CD4-positive, CD25-positive, alpha-beta regulatory T cell (primary cell): ENCODE measurements at regions not wholly inside any gene's neighbourhood (a gene's known extent, or its start where the extent isn't known, plus 50 kb on each side); places are given as distances from the start of the nearest gene placed in this dataset.

Source experiments
- ATAC-seq, 2 donors: fragments of 150-1000 bp; cut with Tn5 transposase; one replicate each; pipeline ENCODE4 v1.10.0; 2021; ENCODE audit warnings: low read depth in 2 of 2, moderate number of reproducible peaks in 2 of 2, moderate library complexity in 1 of 2
- DNase-seq, 3 donors: peaks; one replicate each; pipeline versions ENCODE4 v3.0.0 to v3.0.0-alpha.2; 2012 to 2022; ENCODE audit warnings: mixed read lengths in 1 of 3
- H3K27ac ChIP-seq: one replicate; pipeline ENCODE4 v1.7.0; 2013; ENCODE audit warnings: mild to moderate bottlenecking, low read length; ENCODE audit not compliant: insufficient read depth, poor library complexity, severe bottlenecking
- H3K27me3 ChIP-seq: one replicate; pipeline ENCODE4 v1.7.0; 2013; ENCODE audit warnings: low read length; ENCODE audit not compliant: control insufficient read depth, insufficient read depth
- H3K36me3 ChIP-seq: one replicate; pipeline ENCODE4 v1.7.0; 2013; ENCODE audit warnings: mild to moderate bottlenecking, low read length, moderate library complexity; ENCODE audit not compliant: control insufficient read depth, insufficient read depth
- H3K4me1 ChIP-seq: 2 replicates; pipeline ENCODE4 v1.7.0; 2013; ENCODE audit warnings: mild to moderate bottlenecking, low read length; ENCODE audit not compliant: insufficient read depth, control insufficient read depth, poor library complexity, severe bottlenecking
- H3K4me3 ChIP-seq: one replicate; pipeline ENCODE4 v1.7.0; 2013; ENCODE audit warnings: low read depth, mild to moderate bottlenecking, low read length, moderate library complexity
- H3K9me3 ChIP-seq, 2 experiments: 1 replicate in 1 of 2; 2 replicates in 1 of 2; pipeline ENCODE4 v1.7.0; 2013; ENCODE audit warnings: low read length in 2 of 2, mild to moderate bottlenecking in 1 of 2, moderate library complexity in 1 of 2; ENCODE audit not compliant: control insufficient read depth in 2 of 2
- H3K27ac Mint-ChIP-seq, 3 donors: one replicate each; pipeline ENCODE4 v1.8.0; 2020 to 2022; ENCODE audit warnings: mild to moderate bottlenecking in 3 of 3, mixed read lengths in 3 of 3, moderate library complexity in 2 of 3
- H3K27me3 Mint-ChIP-seq: one replicate; pipeline ENCODE4 v1.8.0; 2022; ENCODE audit warnings: mild to moderate bottlenecking, mixed read lengths
- H3K36me3 Mint-ChIP-seq: one replicate; pipeline ENCODE4 v1.8.0; 2020; ENCODE audit warnings: mixed read lengths
- H3K4me1 Mint-ChIP-seq, 4 donors: one replicate each; pipeline ENCODE4 v1.8.0; 2020 to 2022; ENCODE audit warnings: mixed read lengths in 4 of 4, mild to moderate bottlenecking in 1 of 4
- H3K4me3 Mint-ChIP-seq, 4 donors: one replicate each; pipeline ENCODE4 v1.8.0; 2020 to 2022; ENCODE audit warnings: mild to moderate bottlenecking in 4 of 4, mixed read lengths in 4 of 4, moderate library complexity in 3 of 4
- H3K9me3 Mint-ChIP-seq, 7 donors: one replicate each; pipeline ENCODE4 v1.8.0; 2020 to 2022; ENCODE audit warnings: mixed read lengths in 7 of 7, mild to moderate bottlenecking in 3 of 7, moderate library complexity in 2 of 7

GRCh38 chr4:27272217-27272616 is 411.6 kb downstream of the STIM2 start:
- no peaks in the 10 kb centered on the region for H3K9me3 ChIP-seq
- Mint-ChIP-seq H3K4me3 (no peak overlapping the region), H3K27ac (no peak overlapping the region), H3K27me3 (no peaks in the 10 kb centered on the region), H3K4me1 (no peaks in the 10 kb centered on the region), H3K9me3 (peaks cover 0 to 5% (median 0%) of the 10 kb centered on the region in 7 donors), H3K36me3 (no peaks in the 10 kb centered on the region)
- no peak overlapping the region for H3K4me3 ChIP-seq
- H3K27me3 ChIP-seq, result no peaks in the 10 kb centered on the region
- H3K36me3 ChIP-seq, result no peaks in the 10 kb centered on the region
- no peak for DNase-seq
- H3K4me1 ChIP-seq, result no peaks in the 10 kb centered on the region
- H3K27ac ChIP-seq, result no peak overlapping the region
- ATAC-seq, result no peak

- no peaks in the 10 kb centered on the region for H3K36me3 Mint-ChIP-seq
- H3K27ac Mint-ChIP-seq, result no peak overlapping the region
- no peaks in the 10 kb centered on the region for H3K9me3 ChIP-seq
- H3K27ac ChIP-seq, result no peak overlapping the region
- H3K4me3 ChIP-seq, result no peak overlapping the region
- no peak for ATAC-seq
- DNase-seq, result no peak
- H3K4me1 ChIP-seq, result no peaks in the 10 kb centered on the region
- no peaks in the 10 kb centered on the region for H3K36me3 ChIP-seq
- peaks cover 0 to 12% (median 5%) of the 10 kb centered on the region in 7 donors for H3K9me3 Mint-ChIP-seq
- no peaks in the 10 kb centered on the region for H3K27me3 ChIP-seq
- H3K4me1 Mint-ChIP-seq, result no peaks in the 10 kb centered on the region
- no peaks in the 10 kb centered on the region for H3K27me3 Mint-ChIP-seq
- no peak overlapping the region for H3K4me3 Mint-ChIP-seq
These were observed 415.8 kb downstream of the STIM2 start for GRCh38 chr4:27276307-27277073.

GRCh38 chr4:27278615-27279375 is 418.2 kb downstream of the STIM2 start:
- Histone ChIP-seq H3K9me3 (no peaks in the 10 kb centered on the region), H3K27ac (no peak overlapping the region), H3K27me3 (no peaks in the 10 kb centered on the region), H3K36me3 (no peaks in the 10 kb centered on the region), H3K4me3 (no peak overlapping the region), H3K4me1 (no peaks in the 10 kb centered on the region)
- DNase-seq (no peak), ATAC-seq (no peak)
- no peak overlapping the region for H3K4me3 Mint-ChIP-seq
- H3K4me1 Mint-ChIP-seq, result no peaks in the 10 kb centered on the region
- H3K36me3 Mint-ChIP-seq, result no peaks in the 10 kb centered on the region
- H3K9me3 Mint-ChIP-seq, result peaks cover 0 to 12% (median 5%) of the 10 kb centered on the region in 7 donors
- H3K27ac Mint-ChIP-seq, result no peak overlapping the region
- no peaks in the 10 kb centered on the region for H3K27me3 Mint-ChIP-seq

GRCh38 chr4:27288496-27288895 is 427.9 kb downstream of the STIM2 start:
- DNase-seq (no peak), ATAC-seq (no peak)
- no peaks in the 10 kb centered on the region for H3K4me1 Mint-ChIP-seq
- Histone ChIP-seq H3K9me3 (no peaks in the 10 kb centered on the region), H3K36me3 (no peaks in the 10 kb centered on the region), H3K27me3 (no peaks in the 10 kb centered on the region), H3K27ac (no peak overlapping the region), H3K4me1 (no peaks in the 10 kb centered on the region), H3K4me3 (no peak overlapping the region)
- H3K27ac Mint-ChIP-seq, result no peak overlapping the region
- no peak overlapping the region for H3K4me3 Mint-ChIP-seq
- H3K9me3 Mint-ChIP-seq, result peaks cover 0 to 6% (median 0%) of the 10 kb centered on the region in 7 donors
- no peaks in the 10 kb centered on the region for H3K27me3 Mint-ChIP-seq
- no peaks in the 10 kb centered on the region for H3K36me3 Mint-ChIP-seq

- Mint-ChIP-seq H3K4me1 (no peaks in the 10 kb centered on the region), H3K9me3 (peaks cover 0 to 6% (median under 1%) of the 10 kb centered on the region in 7 donors), H3K27ac (no peak overlapping the region), H3K4me3 (no peak overlapping the region), H3K27me3 (no peaks in the 10 kb centered on the region), H3K36me3 (no peaks in the 10 kb centered on the region)
- Histone ChIP-seq H3K36me3 (no peaks in the 10 kb centered on the region), H3K27me3 (no peaks in the 10 kb centered on the region), H3K4me3 (no peak overlapping the region), H3K4me1 (no peaks in the 10 kb centered on the region), H3K27ac (no peak overlapping the region), H3K9me3 (no peaks in the 10 kb centered on the region)
- ATAC-seq (no peak), DNase-seq (no peak)
These were observed 429.1 kb downstream of the STIM2 start for GRCh38 chr4:27289704-27290103.

- H3K4me1 Mint-ChIP-seq, result no peaks in the 10 kb centered on the region
These were observed 433.2 kb downstream of the STIM2 start for GRCh38 chr4:27293831-27294230.

GRCh38 chr4:27304751-27305150 is 444.1 kb downstream of the STIM2 start:
- ATAC-seq (no peak), DNase-seq (no peak)
- H3K9me3 ChIP-seq, result no peaks in the 10 kb centered on the region
- no peaks in the 10 kb centered on the region for H3K27me3 Mint-ChIP-seq
- no peaks in the 10 kb centered on the region for H3K27me3 ChIP-seq
- no peak overlapping the region for H3K27ac ChIP-seq
- H3K4me1 Mint-ChIP-seq, result no peaks in the 10 kb centered on the region
- H3K4me1 ChIP-seq, result no peaks in the 10 kb centered on the region
- no peak overlapping the region for H3K27ac Mint-ChIP-seq
- H3K4me3 Mint-ChIP-seq, result no peak overlapping the region
- H3K9me3 Mint-ChIP-seq, result peaks cover 0 to 5% (median 3%) of the 10 kb centered on the region in 7 donors
- H3K36me3 Mint-ChIP-seq, result no peaks in the 10 kb centered on the region
- no peaks in the 10 kb centered on the region for H3K36me3 ChIP-seq
- no peak overlapping the region for H3K4me3 ChIP-seq

More at GRCh38 chr4:27293831-27294230, 433.2 kb downstream of the STIM2 start:
- no peak for DNase-seq
- no peaks in the 10 kb centered on the region for H3K9me3 ChIP-seq
- H3K27me3 Mint-ChIP-seq, result no peaks in the 10 kb centered on the region
- peaks cover 0 to 4% (median under 1%) of the 10 kb centered on the region in 7 donors for H3K9me3 Mint-ChIP-seq
- H3K4me1 ChIP-seq, result no peaks in the 10 kb centered on the region
- no peak overlapping the region for H3K4me3 ChIP-seq
- no peak for ATAC-seq
- H3K27ac Mint-ChIP-seq, result no peak overlapping the region
- no peaks in the 10 kb centered on the region for H3K36me3 ChIP-seq
- H3K4me3 Mint-ChIP-seq, result no peak overlapping the region
- no peak overlapping the region for H3K27ac ChIP-seq
- H3K27me3 ChIP-seq, result no peaks in the 10 kb centered on the region
- no peaks in the 10 kb centered on the region for H3K36me3 Mint-ChIP-seq
